Mesothelial cell of epicardium (in vitro differentiated cells): ENCODE measurements at regions not wholly inside any gene's neighbourhood (a gene's known extent, or its start where the extent isn't known, plus 50 kb on each side); places are given as distances from the start of the nearest gene placed in this dataset.

ENCODE experiments used
- DNase-seq, 2 experiments: peaks; one replicate each; pipeline ENCODE4 v3.0.0; 2021; ENCODE audit warnings: low spot score in 2 of 2; ENCODE audit not compliant: unreplicated experiment in 2 of 2
- H3K27ac Mint-ChIP-seq: 2 replicates; pipeline ENCODE4 v1.8.0; 2021; ENCODE audit warnings: mixed read lengths
- H3K27me3 Mint-ChIP-seq: 2 replicates; pipeline ENCODE4 v1.8.0; 2021; ENCODE audit warnings: low read depth, mixed read lengths
- H3K36me3 Mint-ChIP-seq: 2 replicates; pipeline ENCODE4 v1.8.0; 2021; ENCODE audit warnings: mixed read lengths
- H3K4me1 Mint-ChIP-seq: 2 replicates; pipeline ENCODE4 v1.8.0; 2021; ENCODE audit warnings: mixed read lengths
- H3K4me3 Mint-ChIP-seq: 2 replicates; pipeline ENCODE4 v1.8.0; 2021; ENCODE audit warnings: mild to moderate bottlenecking, moderate library complexity, mixed read lengths
- H3K9me3 Mint-ChIP-seq: 2 replicates; pipeline ENCODE4 v1.8.0; 2021; ENCODE audit warnings: mixed read lengths
- TF ChIP-seq, protein P1 (sequence below): fragments of 200-600 bp; sonication (generic); IDR thresholded peaks from one replicate; pipeline ENCODE4 v1.5.0; 2021; ENCODE audit warnings: antibody characterized with exemption; ENCODE audit not compliant: unreplicated experiment

DNA sequence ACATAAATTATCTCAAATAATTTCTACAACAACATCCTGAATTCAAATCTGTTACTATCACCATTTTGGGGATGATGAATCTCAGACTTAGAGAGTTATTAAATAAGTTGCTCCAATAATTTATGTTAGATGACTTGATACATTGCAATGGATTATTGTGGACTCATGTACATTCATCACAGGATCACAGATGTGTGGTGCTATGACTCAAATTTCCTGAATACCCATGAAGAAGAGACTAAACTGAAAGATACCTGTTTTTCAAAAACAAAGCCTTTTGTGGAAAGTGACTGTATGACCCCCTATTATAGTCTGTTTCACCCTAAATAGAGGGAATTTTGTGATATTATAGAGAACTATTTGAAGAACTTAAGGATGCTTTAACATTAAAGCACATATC lies 315.0 kb downstream of the PLA2G4A start:
- no peaks in the 10 kb centered on the region for H3K4me1 Mint-ChIP-seq
- H3K9me3 Mint-ChIP-seq: peaks cover 38% of the 10 kb centered on the region
- H3K36me3 Mint-ChIP-seq: no peaks in the 10 kb centered on the region
- no peak for DNase-seq
- TF ChIP-seq, protein P1, sequence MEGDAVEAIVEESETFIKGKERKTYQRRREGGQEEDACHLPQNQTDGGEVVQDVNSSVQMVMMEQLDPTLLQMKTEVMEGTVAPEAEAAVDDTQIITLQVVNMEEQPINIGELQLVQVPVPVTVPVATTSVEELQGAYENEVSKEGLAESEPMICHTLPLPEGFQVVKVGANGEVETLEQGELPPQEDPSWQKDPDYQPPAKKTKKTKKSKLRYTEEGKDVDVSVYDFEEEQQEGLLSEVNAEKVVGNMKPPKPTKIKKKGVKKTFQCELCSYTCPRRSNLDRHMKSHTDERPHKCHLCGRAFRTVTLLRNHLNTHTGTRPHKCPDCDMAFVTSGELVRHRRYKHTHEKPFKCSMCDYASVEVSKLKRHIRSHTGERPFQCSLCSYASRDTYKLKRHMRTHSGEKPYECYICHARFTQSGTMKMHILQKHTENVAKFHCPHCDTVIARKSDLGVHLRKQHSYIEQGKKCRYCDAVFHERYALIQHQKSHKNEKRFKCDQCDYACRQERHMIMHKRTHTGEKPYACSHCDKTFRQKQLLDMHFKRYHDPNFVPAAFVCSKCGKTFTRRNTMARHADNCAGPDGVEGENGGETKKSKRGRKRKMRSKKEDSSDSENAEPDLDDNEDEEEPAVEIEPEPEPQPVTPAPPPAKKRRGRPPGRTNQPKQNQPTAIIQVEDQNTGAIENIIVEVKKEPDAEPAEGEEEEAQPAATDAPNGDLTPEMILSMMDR: no peak
- H3K27me3 Mint-ChIP-seq: no peaks in the 10 kb centered on the region
- H3K27ac Mint-ChIP-seq: no peak overlapping the region
- H3K4me3 Mint-ChIP-seq: no peak overlapping the region

DNA sequence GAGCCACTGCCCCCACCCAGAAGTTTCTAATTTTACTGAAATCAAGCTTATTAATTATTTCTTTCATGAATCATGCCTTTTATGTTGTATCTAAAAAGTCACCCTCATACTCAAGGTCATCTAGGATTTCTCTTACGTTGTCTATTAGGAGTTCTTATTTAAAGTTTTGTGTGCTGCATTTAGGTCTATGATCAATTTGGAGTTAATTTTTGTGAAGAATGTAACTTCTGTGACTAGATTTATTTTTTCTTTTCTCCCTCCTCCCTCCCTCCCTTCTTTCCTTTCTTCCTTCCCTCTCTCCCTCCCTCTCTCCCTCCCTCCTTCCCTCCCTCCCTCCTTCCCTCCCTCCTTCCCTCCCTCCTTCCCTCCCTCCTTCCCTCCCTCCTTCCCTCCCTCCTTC lies 317.6 kb downstream of the PLA2G4A start:
- H3K27me3 Mint-ChIP-seq: no peaks in the 10 kb centered on the region
- no peak for DNase-seq
- H3K36me3 Mint-ChIP-seq: peaks cover under 1% of the 10 kb centered on the region
- TF ChIP-seq, protein P1: no peak
- no peaks in the 10 kb centered on the region for H3K4me1 Mint-ChIP-seq
- no peak overlapping the region for H3K4me3 Mint-ChIP-seq
- no peak overlapping the region for H3K27ac Mint-ChIP-seq
- peaks cover 42% of the 10 kb centered on the region for H3K9me3 Mint-ChIP-seq

DNA sequence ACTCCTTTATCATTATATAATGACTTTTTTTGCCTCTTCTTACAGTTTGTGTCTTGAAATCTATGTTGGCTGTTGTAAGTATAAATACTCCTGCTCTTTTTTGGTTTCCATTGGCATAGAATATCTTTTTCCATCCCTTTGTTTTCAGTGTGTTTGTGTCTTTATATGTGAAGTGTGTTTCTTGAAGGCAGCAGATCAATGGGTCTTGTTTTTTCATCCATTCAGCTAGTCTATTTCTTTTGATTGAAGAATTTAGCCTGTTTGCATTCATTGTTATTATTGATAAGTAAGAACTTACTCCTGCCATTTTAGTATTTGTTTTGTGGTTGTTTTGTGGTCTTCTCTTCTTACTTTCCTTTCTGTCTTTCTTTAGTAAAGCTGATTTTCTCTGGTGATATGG lies 322.8 kb downstream of the PLA2G4A start:
- Mint-ChIP-seq H3K27ac (no peak overlapping the region), H3K4me1 (peaks cover under 1% of the 10 kb centered on the region), H3K4me3 (no peak overlapping the region)

DNA sequence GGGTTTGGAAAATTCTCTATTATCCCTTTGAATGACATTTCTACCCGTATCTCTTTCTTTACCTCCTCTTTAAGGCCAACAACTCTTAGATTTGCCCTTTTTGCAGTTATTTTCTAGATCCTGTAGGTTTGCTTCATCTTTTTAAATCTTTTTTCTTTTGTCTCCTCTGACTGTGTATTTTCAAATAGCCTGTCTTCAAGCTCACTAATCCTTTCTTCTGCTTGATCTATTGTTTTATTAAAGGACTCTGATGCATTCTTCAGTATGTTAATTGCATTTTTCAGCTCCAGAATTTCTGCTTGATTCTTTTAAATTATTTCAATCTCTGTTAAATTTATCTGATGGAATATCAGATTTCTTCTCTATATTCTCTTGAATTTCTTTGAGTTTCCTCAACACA lies 324.3 kb downstream of the PLA2G4A start:
- Mint-ChIP-seq H3K9me3 (peaks cover 48% of the 10 kb centered on the region), H3K27me3 (no peaks in the 10 kb centered on the region), H3K36me3 (peaks cover 12% of the 10 kb centered on the region), H3K4me1 (peaks cover 13% of the 10 kb centered on the region), H3K4me3 (no peak overlapping the region), H3K27ac (no peak overlapping the region)
- DNase-seq: no peak
- TF ChIP-seq, protein P1: no peak

More for the DNA sequence above, 322.8 kb downstream of the PLA2G4A start:
- no peaks in the 10 kb centered on the region for H3K27me3 Mint-ChIP-seq
- TF ChIP-seq, protein P1: no peak
- peaks cover 12% of the 10 kb centered on the region for H3K36me3 Mint-ChIP-seq
- DNase-seq: no peak
- peaks cover 59% of the 10 kb centered on the region for H3K9me3 Mint-ChIP-seq

DNA sequence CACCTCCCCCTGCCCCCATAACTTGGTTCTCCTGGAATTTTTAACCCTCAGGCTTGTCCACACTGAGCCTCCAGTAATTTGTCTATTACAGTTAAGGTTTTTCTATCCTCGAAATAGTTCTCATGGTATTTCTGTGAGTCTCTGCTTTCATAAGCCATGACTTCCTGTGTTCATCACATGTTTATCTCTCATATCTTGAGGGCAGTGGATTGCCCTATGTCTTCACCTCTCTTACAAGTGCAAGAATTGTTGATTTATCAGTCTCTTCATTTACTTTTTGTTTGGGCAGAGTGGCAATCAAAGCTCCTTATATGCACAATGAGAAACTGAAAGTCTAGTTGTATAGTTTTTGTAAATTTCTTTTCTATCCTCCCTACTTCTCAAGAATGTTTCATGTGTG lies 328.4 kb downstream of the PLA2G4A start:
- TF ChIP-seq, protein P1: no peak
- H3K27me3 Mint-ChIP-seq: no peaks in the 10 kb centered on the region
- peaks cover 25% of the 10 kb centered on the region for H3K4me1 Mint-ChIP-seq
- no peak overlapping the region for H3K4me3 Mint-ChIP-seq
- H3K36me3 Mint-ChIP-seq: peaks cover 8% of the 10 kb centered on the region
- H3K9me3 Mint-ChIP-seq: peaks cover 16% of the 10 kb centered on the region
- no peak for DNase-seq
- H3K27ac Mint-ChIP-seq: peak overlapping the region; percentile 33

DNA sequence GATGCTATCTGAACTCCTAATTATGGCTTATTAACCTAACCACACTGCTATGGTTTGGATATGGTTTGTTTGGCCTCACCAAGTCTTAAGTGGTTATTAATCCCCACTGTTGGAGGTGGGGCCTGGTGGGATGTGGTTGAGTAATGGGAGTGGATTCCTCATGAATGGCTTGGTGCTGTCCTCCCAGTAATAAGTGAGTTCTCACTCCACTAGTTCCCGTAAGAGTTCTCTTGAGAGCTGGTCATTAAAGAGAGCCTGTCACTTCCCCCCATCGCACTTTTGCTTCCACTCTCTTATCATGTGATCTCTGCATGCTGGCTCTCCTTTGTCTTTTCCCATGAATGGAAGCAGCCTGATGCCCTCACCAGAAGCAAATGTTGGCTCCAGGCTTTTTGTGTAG lies 328.8 kb downstream of the PLA2G4A start:
- Mint-ChIP-seq H3K4me1 (peaks cover 25% of the 10 kb centered on the region), H3K9me3 (peaks cover 12% of the 10 kb centered on the region), H3K36me3 (peaks cover 7% of the 10 kb centered on the region), H3K27ac (peak overlapping the region; percentile 27), H3K4me3 (no peak overlapping the region), H3K27me3 (no peaks in the 10 kb centered on the region)
- no peak for DNase-seq
- TF ChIP-seq, protein P1: no peak
